ENCODE measurements at regions not wholly inside any gene's neighbourhood (a gene's known extent, or its start where the extent isn't known, plus 50 kb on each side); places are given as distances from the start of the nearest gene placed in this dataset.

DNA sequence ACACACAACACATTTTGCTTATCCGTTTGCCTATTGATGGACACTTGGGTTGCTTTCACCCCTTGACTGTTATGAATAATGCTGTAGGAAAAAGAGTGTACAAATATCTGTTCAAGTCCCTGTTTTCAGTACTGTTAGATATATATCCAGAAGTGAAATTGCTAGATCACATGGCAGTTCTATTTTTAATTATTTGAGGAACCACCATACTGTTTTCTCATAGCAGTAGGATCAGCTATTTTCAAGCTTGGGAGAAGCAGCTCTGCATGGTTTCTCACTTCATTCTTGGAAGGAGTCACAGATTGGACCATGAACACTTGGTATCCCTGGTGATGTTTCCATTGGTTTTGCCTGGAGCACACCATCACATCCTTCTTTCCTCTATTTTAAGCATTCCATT, 114.4 kb upstream of the ZP4 start:
- no peak for DNase-seq (ENCODE audit: low spot score, unreplicated experiment)
- no peak overlapping the region for H3K4me3 Mint-ChIP-seq (ENCODE audit: low read depth)
- TF ChIP-seq, protein P1, sequence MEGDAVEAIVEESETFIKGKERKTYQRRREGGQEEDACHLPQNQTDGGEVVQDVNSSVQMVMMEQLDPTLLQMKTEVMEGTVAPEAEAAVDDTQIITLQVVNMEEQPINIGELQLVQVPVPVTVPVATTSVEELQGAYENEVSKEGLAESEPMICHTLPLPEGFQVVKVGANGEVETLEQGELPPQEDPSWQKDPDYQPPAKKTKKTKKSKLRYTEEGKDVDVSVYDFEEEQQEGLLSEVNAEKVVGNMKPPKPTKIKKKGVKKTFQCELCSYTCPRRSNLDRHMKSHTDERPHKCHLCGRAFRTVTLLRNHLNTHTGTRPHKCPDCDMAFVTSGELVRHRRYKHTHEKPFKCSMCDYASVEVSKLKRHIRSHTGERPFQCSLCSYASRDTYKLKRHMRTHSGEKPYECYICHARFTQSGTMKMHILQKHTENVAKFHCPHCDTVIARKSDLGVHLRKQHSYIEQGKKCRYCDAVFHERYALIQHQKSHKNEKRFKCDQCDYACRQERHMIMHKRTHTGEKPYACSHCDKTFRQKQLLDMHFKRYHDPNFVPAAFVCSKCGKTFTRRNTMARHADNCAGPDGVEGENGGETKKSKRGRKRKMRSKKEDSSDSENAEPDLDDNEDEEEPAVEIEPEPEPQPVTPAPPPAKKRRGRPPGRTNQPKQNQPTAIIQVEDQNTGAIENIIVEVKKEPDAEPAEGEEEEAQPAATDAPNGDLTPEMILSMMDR (IDR thresholded peaks at IDR 0.05; ENCODE audit: unreplicated experiment) = no peak
- peaks cover 17% of the 10 kb centered on the region for H3K4me1 Mint-ChIP-seq (ENCODE audit: low read depth)
- no peaks in the 10 kb centered on the region for H3K27me3 Mint-ChIP-seq
- no peak overlapping the region for H3K27ac Mint-ChIP-seq
- no peaks in the 10 kb centered on the region for H3K36me3 Mint-ChIP-seq (ENCODE audit: insufficient read depth)
- peaks cover 2% of the 10 kb centered on the region for H3K9me3 Mint-ChIP-seq (ENCODE audit: low read depth)

DNA sequence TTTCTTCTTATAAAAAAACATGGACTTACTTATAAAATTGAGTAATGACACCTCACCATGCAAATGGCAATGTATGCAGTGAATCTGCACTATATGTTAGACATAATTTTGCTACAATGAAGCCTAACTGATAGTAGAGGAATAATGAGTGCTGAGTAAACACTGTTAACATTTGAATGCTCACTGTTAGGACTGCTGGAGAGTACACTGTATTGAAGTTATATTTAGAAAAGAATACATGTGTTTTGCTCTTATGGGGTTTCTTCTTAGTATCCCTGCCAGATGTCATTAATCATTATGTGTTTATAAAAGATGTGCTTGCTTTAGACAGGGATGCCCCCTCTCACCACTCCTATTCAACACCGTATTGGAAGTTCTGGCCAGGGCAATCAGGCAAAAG, 111.1 kb upstream of the ZP4 start:
- DNase-seq (ENCODE audit: low spot score, unreplicated experiment) = no peak
- H3K27ac Mint-ChIP-seq = no peak overlapping the region
- H3K4me3 Mint-ChIP-seq (ENCODE audit: low read depth) = no peak overlapping the region
- TF ChIP-seq, protein P1 (IDR thresholded peaks at IDR 0.05; ENCODE audit: unreplicated experiment) = no peak
- peaks cover 2% of the 10 kb centered on the region for H3K9me3 Mint-ChIP-seq (ENCODE audit: low read depth)
- no peaks in the 10 kb centered on the region for H3K27me3 Mint-ChIP-seq
- H3K36me3 Mint-ChIP-seq (ENCODE audit: insufficient read depth) = no peaks in the 10 kb centered on the region
- H3K4me1 Mint-ChIP-seq (ENCODE audit: low read depth) = peaks cover 28% of the 10 kb centered on the region

GRCh38 chr1:237999426-238000052, 108.8 kb upstream of the ZP4 start:
- Mint-ChIP-seq H3K9me3 (ENCODE audit: low read depth) (peaks cover 2% of the 10 kb centered on the region), H3K27me3 (no peaks in the 10 kb centered on the region), H3K4me3 (ENCODE audit: low read depth) (no peak overlapping the region), H3K27ac (peak overlapping the region; percentile 26), H3K4me1 (ENCODE audit: low read depth) (peaks cover 28% of the 10 kb centered on the region), H3K36me3 (ENCODE audit: insufficient read depth) (no peaks in the 10 kb centered on the region)
- DNase-seq (ENCODE audit: low spot score, unreplicated experiment) = no peak
- TF ChIP-seq, protein P1 (IDR thresholded peaks at IDR 0.05; ENCODE audit: unreplicated experiment) = no peak

- no peak overlapping the region for H3K4me3 Mint-ChIP-seq (ENCODE audit: low read depth)
Measured at GRCh38 chr1:237998581-237998980, 107.9 kb upstream of the ZP4 start.

GRCh38 chr1:237983496-237983895, 92.8 kb upstream of the ZP4 start:
- H3K4me1 Mint-ChIP-seq (ENCODE audit: low read depth) = no peaks in the 10 kb centered on the region

More at GRCh38 chr1:237998581-237998980, 107.9 kb upstream of the ZP4 start:
- Mint-ChIP-seq H3K27ac (no peak overlapping the region), H3K9me3 (ENCODE audit: low read depth) (peaks cover 2% of the 10 kb centered on the region), H3K36me3 (ENCODE audit: insufficient read depth) (no peaks in the 10 kb centered on the region), H3K27me3 (no peaks in the 10 kb centered on the region), H3K4me1 (ENCODE audit: low read depth) (peaks cover 28% of the 10 kb centered on the region)
- no peak for DNase-seq (ENCODE audit: low spot score, unreplicated experiment)
- TF ChIP-seq, protein P1 (IDR thresholded peaks at IDR 0.05; ENCODE audit: unreplicated experiment) = no peak

More at GRCh38 chr1:237983496-237983895, 92.8 kb upstream of the ZP4 start:
- Mint-ChIP-seq H3K27ac (no peak overlapping the region), H3K36me3 (ENCODE audit: insufficient read depth) (no peaks in the 10 kb centered on the region), H3K9me3 (ENCODE audit: low read depth) (no peaks in the 10 kb centered on the region), H3K4me3 (ENCODE audit: low read depth) (no peak overlapping the region), H3K27me3 (no peaks in the 10 kb centered on the region)
- no peak for DNase-seq (ENCODE audit: low spot score, unreplicated experiment)
- TF ChIP-seq, protein P1 (IDR thresholded peaks at IDR 0.05; ENCODE audit: unreplicated experiment) = no peak

Measured in progenitor cell of endocrine pancreas (in vitro differentiated cells).